ENCODE measurements at regions not wholly inside any gene's neighbourhood (a gene's known extent, or its start where the extent isn't known, plus 50 kb on each side); places are given as distances from the start of the nearest gene placed in this dataset.

GRCh38 chr13:80054806-80055205, 286.1 kb downstream of the SPRY2 start:
- TF ChIP-seq CTCF (IDR thresholded peaks at IDR 0.05; ENCODE audit: insufficient read depth, low read length, poor library complexity, severe bottlenecking), result no peak
- no peak for TF ChIP-seq EZH2phosphoT487 (conservative IDR thresholded peaks at IDR 0.05; ENCODE audit: low read length)

Measured in SU-DHL-6 (cell line).